Prostate gland (tissue), 2 donors: ENCODE measurements at regions not wholly inside any gene's neighbourhood (a gene's known extent, or its start where the extent isn't known, plus 50 kb on each side); places are given as distances from the start of the nearest gene placed in this dataset.

Experiments
- DNase-seq: peaks from one replicate; pipeline ENCODE4 v3.0.0-alpha.2; 2019; ENCODE audit warnings: low spot score
- H3K27ac ChIP-seq, 2 donors: fragments of 200-600 bp; sonication (generic); 2 replicates each; pipeline ENCODE4 v1.5.1; 2017 to 2019
- H3K27me3 ChIP-seq: fragments of 200-600 bp; sonication (generic); replicated peaks from 2 replicates; pipeline ENCODE4 v1.5.1; 2019; ENCODE audit not compliant: insufficient read depth
- H3K36me3 ChIP-seq, 2 donors: fragments of 200-600 bp; sonication (generic); 1 replicate in 1 of 2; 2 replicates in 1 of 2; pipeline versions ENCODE4 v1.5.1 to v1.8.1; 2017 to 2019
- H3K4me1 ChIP-seq: fragments of 200-600 bp; sonication (generic); replicated peaks from 2 replicates; pipeline ENCODE4 v1.5.1; 2019
- H3K4me3 ChIP-seq, 2 donors: fragments of 200-600 bp; sonication (generic); 2 replicates each; pipeline ENCODE4 v1.5.1; 2017 to 2019
- H3K9me3 ChIP-seq: fragments of 200-600 bp; sonication (generic); 2 replicates; pipeline ENCODE4 v1.5.1; 2017
- CTCF ChIP-seq, 4 experiments: fragments of 200-600 bp in 2 of 4; fragments of 450-650 bp in 2 of 4; sonication (generic) in 2 of 4; IDR thresholded peaks; 1 replicate in 3 of 4; 2 replicates in 1 of 4; pipeline ENCODE4 v1.5.1; 2016 to 2019; ENCODE audit warnings: antibody characterized with exemption in 4 of 4, mild to moderate bottlenecking in 2 of 4, moderate library complexity in 2 of 4
- POLR2A ChIP-seq: fragments of 450-650 bp; IDR thresholded peaks from one replicate; pipeline ENCODE4 v1.6.1; 2016; ENCODE audit warnings: antibody characterized with exemption, mild to moderate bottlenecking
- POLR2AphosphoS5 ChIP-seq: sonication (generic); formaldehyde crosslinking; IDR thresholded peaks from one replicate; pipeline ENCODE4 v1.6.1; 2017; ENCODE audit warnings: antibody characterized with exemption
- WGBS: methylation state at CpG from one replicate; pipeline ENCODE4 v1.1.5; 2018; 5-methylcytosine and 5-hydroxymethylcytosine counted together
- intact Hi-C: fragments of 100-400 bp; cut with DNase I; formaldehyde crosslinking; loops from one replicate; pipeline ENCODE4 v1.14.2; 2022

- Histone ChIP-seq H3K36me3 (no peaks in the 10 kb centered on the region), H3K4me1 (no peaks in the 10 kb centered on the region), H3K27me3 (no peaks in the 10 kb centered on the region), H3K4me3 (no peak overlapping the region), H3K27ac (no peak overlapping the region), H3K9me3 (no peaks in the 10 kb centered on the region)
- no peak for DNase-seq
- no peak for TF ChIP-seq POLR2AphosphoS5
- TF ChIP-seq POLR2A: no peak
- TF ChIP-seq CTCF (IDR thresholded peaks at IDR 0.05): no peak
- intact Hi-C loops: no loop called here
- WGBS: 45% methylated on average over 3 of the region's 3 CpGs
Observed at GRCh38 chr12:66779466-66779865, 100.6 kb upstream of the GRIP1 start.

- Histone ChIP-seq H3K4me1 (no peaks in the 10 kb centered on the region), H3K9me3 (no peaks in the 10 kb centered on the region), H3K36me3 (no peaks in the 10 kb centered on the region), H3K27ac (no peak overlapping the region), H3K4me3 (no peak overlapping the region), H3K27me3 (no peaks in the 10 kb centered on the region)
- WGBS: 74% methylated on average over 4 of the region's 4 CpGs
- TF ChIP-seq POLR2A (no peak), CTCF (IDR thresholded peaks at IDR 0.05) (no peak), POLR2AphosphoS5 (no peak)
- no peak for DNase-seq
- intact Hi-C loops: no loop called here
Observed at GRCh38 chr12:66786531-66787308, 107.8 kb upstream of the GRIP1 start.

- Histone ChIP-seq H3K9me3 (no peaks in the 10 kb centered on the region), H3K27ac (no peak overlapping the region), H3K36me3 (no peaks in the 10 kb centered on the region), H3K4me1 (no peaks in the 10 kb centered on the region), H3K27me3 (no peaks in the 10 kb centered on the region), H3K4me3 (no peak overlapping the region)
- DNase-seq: no peak
- intact Hi-C loops: no loop called here
- 63% methylated on average over 2 of the region's 2 CpGs for WGBS
- TF ChIP-seq POLR2A: no peak
Observed at GRCh38 chr12:66799551-66799950, 120.7 kb upstream of the GRIP1 start.

- H3K36me3 ChIP-seq: no peaks in the 10 kb centered on the region
- TF ChIP-seq POLR2A (no peak), CTCF (IDR thresholded peaks at IDR 0.05) (no peak), POLR2AphosphoS5 (no peak)
- H3K27ac ChIP-seq: no peak overlapping the region
- no peak overlapping the region for H3K4me3 ChIP-seq
- no peak for DNase-seq
- no peaks in the 10 kb centered on the region for H3K27me3 ChIP-seq
- intact Hi-C loops: no loop called here
- 91% methylated on average over 1 of the region's 1 CpG for WGBS
- H3K4me1 ChIP-seq: no peaks in the 10 kb centered on the region
- no peaks in the 10 kb centered on the region for H3K9me3 ChIP-seq
Observed at GRCh38 chr12:66800046-66800445, 121.2 kb upstream of the GRIP1 start.

- no peaks in the 10 kb centered on the region for H3K4me1 ChIP-seq
- H3K27me3 ChIP-seq: no peaks in the 10 kb centered on the region
- H3K27ac ChIP-seq: no peak overlapping the region
- no peaks in the 10 kb centered on the region for H3K36me3 ChIP-seq
- WGBS: 71% methylated on average over 14 of the region's 14 CpGs
- no peak for DNase-seq
- no peaks in the 10 kb centered on the region for H3K9me3 ChIP-seq
- TF ChIP-seq CTCF (IDR thresholded peaks at IDR 0.05): no peak
- no peak for TF ChIP-seq POLR2A
- no peak for TF ChIP-seq POLR2AphosphoS5
- H3K4me3 ChIP-seq: no peak overlapping the region
- intact Hi-C loops: no loop called here
Observed at GRCh38 chr12:66803930-66804329, 125.1 kb upstream of the GRIP1 start.
